Gastrocnemius medialis (tissue), 4 donors: ENCODE measurements at regions not wholly inside any gene's neighbourhood (a gene's known extent, or its start where the extent isn't known, plus 50 kb on each side); places are given as distances from the start of the nearest gene placed in this dataset.

Experiments
- POLR2A ChIP-seq, 2 donors: fragments of 450-650 bp; IDR thresholded peaks; one replicate each; pipeline ENCODE4 v1.6.1; 2017; ENCODE audit warnings: antibody characterized with exemption in 2 of 2, mild to moderate bottlenecking in 2 of 2, moderate library complexity in 2 of 2
- TF ChIP-seq, protein P1 (sequence below), 5 experiments: fragments of 450-650 bp in 3 of 5; fragments of 200-600 bp in 2 of 5; sonication (generic) in 2 of 5; IDR thresholded peaks in 4 of 5; conservative IDR thresholded peaks in 1 of 5; 1 replicate in 4 of 5; 2 replicates in 1 of 5; pipeline ENCODE4 v1.5.1; 2016 to 2019; ENCODE audit warnings: antibody characterized with exemption in 5 of 5, mild to moderate bottlenecking in 3 of 5, moderate library complexity in 3 of 5

DNA sequence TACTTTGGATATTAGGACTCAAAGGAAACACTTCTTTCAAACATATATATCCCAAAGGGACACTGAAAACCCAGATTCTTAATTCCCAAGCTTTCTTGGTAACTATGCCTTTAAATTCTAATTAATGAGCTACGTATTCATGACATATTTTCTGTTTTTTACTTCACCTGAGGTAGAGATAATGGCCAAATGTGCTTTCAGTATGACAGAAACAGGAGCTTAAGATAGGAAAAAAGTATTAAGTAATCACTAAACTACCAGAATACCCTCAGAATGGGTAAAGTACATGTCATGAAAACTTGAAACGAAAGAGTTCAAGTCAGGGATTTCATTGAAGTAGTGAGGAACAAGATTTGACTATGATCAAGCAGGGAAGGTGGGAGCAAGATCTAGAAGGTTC lies 478.5 kb downstream of the AGTPBP1 start:
- TF ChIP-seq, protein P1, sequence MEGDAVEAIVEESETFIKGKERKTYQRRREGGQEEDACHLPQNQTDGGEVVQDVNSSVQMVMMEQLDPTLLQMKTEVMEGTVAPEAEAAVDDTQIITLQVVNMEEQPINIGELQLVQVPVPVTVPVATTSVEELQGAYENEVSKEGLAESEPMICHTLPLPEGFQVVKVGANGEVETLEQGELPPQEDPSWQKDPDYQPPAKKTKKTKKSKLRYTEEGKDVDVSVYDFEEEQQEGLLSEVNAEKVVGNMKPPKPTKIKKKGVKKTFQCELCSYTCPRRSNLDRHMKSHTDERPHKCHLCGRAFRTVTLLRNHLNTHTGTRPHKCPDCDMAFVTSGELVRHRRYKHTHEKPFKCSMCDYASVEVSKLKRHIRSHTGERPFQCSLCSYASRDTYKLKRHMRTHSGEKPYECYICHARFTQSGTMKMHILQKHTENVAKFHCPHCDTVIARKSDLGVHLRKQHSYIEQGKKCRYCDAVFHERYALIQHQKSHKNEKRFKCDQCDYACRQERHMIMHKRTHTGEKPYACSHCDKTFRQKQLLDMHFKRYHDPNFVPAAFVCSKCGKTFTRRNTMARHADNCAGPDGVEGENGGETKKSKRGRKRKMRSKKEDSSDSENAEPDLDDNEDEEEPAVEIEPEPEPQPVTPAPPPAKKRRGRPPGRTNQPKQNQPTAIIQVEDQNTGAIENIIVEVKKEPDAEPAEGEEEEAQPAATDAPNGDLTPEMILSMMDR (IDR thresholded peaks at IDR 0.05 in 4 of 5, conservative IDR thresholded peaks at IDR 0.05 in 1 of 5) = no peak
- TF ChIP-seq POLR2A (IDR thresholded peaks at IDR 0.05) = no peak
